IMR-90 (cell line): ENCODE measurements at regions not wholly inside any gene's neighbourhood (a gene's known extent, or its start where the extent isn't known, plus 50 kb on each side); places are given as distances from the start of the nearest gene placed in this dataset.

Experiments
- ATAC-seq: fragments of 200-7000 bp; cut with Tn5 transposase; 2 replicates; pipeline ENCODE4 v1.9.1; 2020; ENCODE audit warnings: low read depth, mild to moderate bottlenecking, moderate library complexity
- BruUV-seq: library from RNA; stranded (reverse); fragments of 400-500 nt; replicated peaks from 2 replicates; lab custom pipeline; 2021; lab: Mats Ljungman, UMichigan
- CTCF ChIA-PET: fragments of 300-600 bp; formaldehyde crosslinking; extraction: SDS; loops from one replicate; lab custom pipeline; 2021; ENCODE audit warnings: antibody characterized with exemption; lab: Yijun Ruan, JAX
- POLR2A ChIA-PET: fragments of 300-600 bp; sonication (Branson Sonifier 250); formaldehyde crosslinking; loops from one replicate; lab custom pipeline; 2022; ENCODE audit warnings: antibody characterized with exemption; ENCODE audit not compliant: unreplicated experiment; lab: Charles Lee
- DNase-seq: peaks from one replicate; pipeline ENCODE4 v3.0.0; 2013
- H2AFZ ChIP-seq: replicated peaks from 2 replicates; pipeline ENCODE3; 2013; ENCODE audit warnings: low read length, mild to moderate bottlenecking; ENCODE audit not compliant: poor library complexity
- H2AK5ac ChIP-seq: 2 replicates; pipeline ENCODE4 v1.6.1; 2013; ENCODE audit warnings: low read depth, low read length, inconsistent platforms
- H2AK9ac ChIP-seq: replicated peaks from 2 replicates; pipeline ENCODE3; 2013; ENCODE audit warnings: mild to moderate bottlenecking, low read depth, low read length, moderate library complexity; ENCODE audit not compliant: poor library complexity
- H2BK120ac ChIP-seq: 2 replicates; pipeline ENCODE4 v1.6.1; 2013; ENCODE audit warnings: low read depth, low read length, inconsistent platforms
- H2BK15ac ChIP-seq: 3 replicates; pipeline ENCODE4 v1.6.1; 2013; ENCODE audit warnings: low read depth, low read length, inconsistent platforms
- H2BK20ac ChIP-seq: 2 replicates; pipeline ENCODE4 v1.6.1; 2013; ENCODE audit warnings: low read depth, mild to moderate bottlenecking, inconsistent platforms, low read length, moderate library complexity
- H2BK5ac ChIP-seq: 2 replicates; pipeline ENCODE4 v1.6.1; 2013; ENCODE audit warnings: mild to moderate bottlenecking, low read depth, low read length, inconsistent platforms; ENCODE audit not compliant: poor library complexity, severe bottlenecking
- H3K14ac ChIP-seq: replicated peaks from 2 replicates; pipeline ENCODE4 v1.6.1; 2013; ENCODE audit warnings: low read depth, low read length, inconsistent platforms
- H3K18ac ChIP-seq: 2 replicates; pipeline ENCODE4 v1.6.1; 2013; ENCODE audit warnings: low read depth, low read length, control low read depth
- H3K23ac ChIP-seq: 2 replicates; pipeline ENCODE4 v1.6.1; 2013; ENCODE audit warnings: low read depth, low read length, inconsistent platforms
- H3K27ac ChIP-seq: 2 replicates; pipeline ENCODE4 v1.5.1; 2013; ENCODE audit warnings: mild to moderate bottlenecking, control low read depth, low read length; ENCODE audit not compliant: insufficient read depth
- H3K27me3 ChIP-seq: 2 replicates; pipeline ENCODE4 v1.6.1; 2013; ENCODE audit warnings: low read length; ENCODE audit not compliant: control insufficient read depth, insufficient read depth
- H3K36me3 ChIP-seq: 2 replicates; pipeline ENCODE4 v1.6.1; 2013; ENCODE audit warnings: low read length, mixed read lengths; ENCODE audit not compliant: control insufficient read depth, insufficient read depth
- H3K4ac ChIP-seq: 2 replicates; pipeline ENCODE4 v1.6.1; 2013; ENCODE audit warnings: low read depth, low read length, inconsistent platforms
- H3K4me1 ChIP-seq: 2 replicates; pipeline ENCODE4 v1.6.1; 2013; ENCODE audit warnings: low read length, mixed read lengths; ENCODE audit not compliant: control insufficient read depth, insufficient read depth
- H3K4me2 ChIP-seq: 2 replicates; pipeline ENCODE4 v1.6.1; 2013; ENCODE audit warnings: low read depth, mild to moderate bottlenecking, control low read depth, low read length, moderate library complexity
- H3K4me3 ChIP-seq: 2 replicates; pipeline ENCODE4 v1.5.1; 2013; ENCODE audit warnings: low read depth, mild to moderate bottlenecking, control low read depth, low read length, moderate library complexity; ENCODE audit not compliant: insufficient read depth
- H3K56ac ChIP-seq: 2 replicates; pipeline ENCODE4 v1.6.1; 2013; ENCODE audit warnings: low read length, inconsistent platforms; ENCODE audit not compliant: insufficient read depth; ENCODE audit errors: extremely low read depth
- H3K79me1 ChIP-seq, 2 experiments: 2 replicates each; pipeline ENCODE4 v1.6.1; 2013; ENCODE audit warnings: low read length in 2 of 2, inconsistent platforms in 1 of 2, low read depth in 1 of 2
- H3K9ac ChIP-seq: 2 replicates; pipeline ENCODE4 v1.6.1; 2013; ENCODE audit warnings: low read depth, low read length, control low read depth
- H3K9me1 ChIP-seq: 2 replicates; pipeline ENCODE4 v1.6.1; 2013; ENCODE audit warnings: low read length, inconsistent platforms; ENCODE audit not compliant: insufficient read depth
- H3K9me3 ChIP-seq: 2 replicates; pipeline ENCODE4 v1.6.1; 2013; ENCODE audit warnings: low read length; ENCODE audit not compliant: control insufficient read depth, insufficient read depth
- H4K20me1 ChIP-seq: 2 replicates; pipeline ENCODE4 v1.6.1; 2013; ENCODE audit warnings: low read length, inconsistent platforms; ENCODE audit not compliant: insufficient read depth
- H4K5ac ChIP-seq: 2 replicates; pipeline ENCODE4 v1.6.1; 2013; ENCODE audit warnings: mild to moderate bottlenecking, low read depth, low read length, control low read depth
- H4K8ac ChIP-seq, 2 experiments: 2 replicates each; pipeline ENCODE4 v1.6.1; 2013; ENCODE audit warnings: low read depth in 2 of 2, low read length in 2 of 2, control low read depth in 1 of 2, inconsistent platforms in 1 of 2
- H4K91ac ChIP-seq: 2 replicates; pipeline ENCODE4 v1.6.1; 2013; ENCODE audit warnings: low read depth, low read length, inconsistent platforms; ENCODE audit not compliant: insufficient read depth
- BHLHE40 ChIP-seq: fragments of 150-350 bp; IDR thresholded peaks from 2 replicates; pipeline ENCODE4 v1.6.1; 2016; ENCODE audit warnings: mild to moderate bottlenecking, low read depth, low read length
- CHD1 ChIP-seq: IDR thresholded peaks from 2 replicates; pipeline ENCODE4 v1.6.1; 2012; ENCODE audit warnings: low read depth, low read length, improper control_type of control experiment
- MAFK ChIP-seq: IDR thresholded peaks from 2 replicates; pipeline ENCODE4 v1.6.1; 2012; ENCODE audit warnings: low read depth, low read length, improper control_type of control experiment
- MXI1 ChIP-seq: IDR thresholded peaks from 2 replicates; pipeline ENCODE4 v1.6.1; 2012; ENCODE audit warnings: low read depth, mild to moderate bottlenecking, low read length, moderate library complexity, borderline replicate concordance
- NFE2L2 ChIP-seq: fragments of 150-350 bp; IDR thresholded peaks from 2 replicates; pipeline ENCODE4 v1.6.1; 2016; ENCODE audit warnings: low read depth, mild to moderate bottlenecking, low read length
- RAD21 ChIP-seq: IDR thresholded peaks from 2 replicates; pipeline ENCODE4 v1.6.1; 2012; ENCODE audit warnings: low read length, improper control_type of control experiment
- RCOR1 ChIP-seq: IDR thresholded peaks from 2 replicates; pipeline ENCODE4 v1.6.1; 2012; ENCODE audit warnings: mild to moderate bottlenecking, low read length, improper control_type of control experiment; ENCODE audit not compliant: insufficient replicate concordance
- SMC3 ChIP-seq: fragments of 150-350 bp; IDR thresholded peaks from 2 replicates; pipeline ENCODE4 v1.6.1; 2016; ENCODE audit warnings: low read depth, mild to moderate bottlenecking, antibody characterized with exemption, low read length, moderate library complexity
- WGBS, 2 experiments: methylation state at CpG; one replicate each; pipeline versions ENCODE4 v1.1.5 to v1.1.7; 2013; ENCODE audit warnings: missing lambda C conversion rate in 2 of 2; ENCODE audit not compliant: insufficient read length in 1 of 2; ENCODE audit errors: extremely low coverage in 2 of 2; 5-methylcytosine and 5-hydroxymethylcytosine counted together
- dilution Hi-C: fragments of 300-500 bp; cut with HindIII; formaldehyde crosslinking; loops from one replicate; pipeline ENCODE4 v1.14.3; 2018; ENCODE audit warnings: low sequenced_read_pairs; ENCODE audit not compliant: unreplicated experiment
- in situ Hi-C: fragments of 300-500 bp; cut with MboI; formaldehyde crosslinking; loops from 3 replicates; pipeline ENCODE4 v1.14.3; 2019; ENCODE audit warnings: low sequenced_read_pairs, inconsistent platforms, mixed read lengths
- intact Hi-C: fragments of 100-400 bp; cut with micrococcal nuclease; formaldehyde crosslinking; loops from 2 replicates; pipeline ENCODE4 v1.10.0; 2022
- TF ChIP-seq, protein P1 (sequence below): fragments of 150-350 bp; IDR thresholded peaks from 2 replicates; pipeline ENCODE4 v1.6.1; 2016; ENCODE audit warnings: low read depth, mild to moderate bottlenecking, low read length, moderate library complexity, borderline replicate concordance

DNA sequence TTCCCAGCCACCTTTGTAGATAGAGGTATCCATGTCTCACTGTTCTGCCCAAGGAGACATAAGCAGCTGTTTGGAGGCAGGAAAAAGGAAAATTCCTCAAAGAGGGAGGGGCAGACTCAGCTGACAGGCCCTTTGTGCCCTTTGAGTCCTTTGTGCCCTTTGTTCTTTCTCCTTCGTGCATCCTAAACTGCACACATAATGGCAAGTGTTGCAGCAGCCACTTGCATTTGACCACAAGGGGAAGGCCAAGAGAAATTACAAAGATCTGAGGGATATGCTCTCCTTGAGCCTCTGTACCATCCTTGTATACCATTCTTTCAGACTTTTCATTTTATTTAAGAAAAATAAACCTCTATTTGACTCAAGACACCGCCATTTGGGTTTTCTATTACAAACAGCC lies 71.8 kb upstream of the PKN2 start:
- Histone ChIP-seq H3K4ac (no peak overlapping the region), H4K20me1 (no peaks in the 10 kb centered on the region), H2AK9ac (no peak overlapping the region), H3K4me3 (no peak overlapping the region), H2AFZ (peak overlapping the region; percentile 19), H2BK20ac (no peak overlapping the region), H3K56ac (no peak overlapping the region), H3K36me3 (no peaks in the 10 kb centered on the region), H3K79me1 (no peaks in the 10 kb centered on the region), H3K27ac (no peak overlapping the region), H4K5ac (no peak overlapping the region), H2BK120ac (no peak overlapping the region), H3K4me1 (no peaks in the 10 kb centered on the region), H3K23ac (no peak overlapping the region), H3K9ac (no peak overlapping the region), H3K9me3 (no peaks in the 10 kb centered on the region), H3K14ac (no peak overlapping the region), H4K91ac (no peak overlapping the region), H3K9me1 (no peaks in the 10 kb centered on the region), H2BK15ac (no peak overlapping the region), H2BK5ac (no peak overlapping the region), H3K18ac (no peak overlapping the region), H3K27me3 (no peaks in the 10 kb centered on the region), H2AK5ac (no peak overlapping the region), H3K4me2 (no peak overlapping the region), H4K8ac (no peak overlapping the region)
- WGBS, 2 experiments: no CpG with 5 or more reads among the region's 2 CpGs
- DNase-seq (no peak), ATAC-seq (no peak)
- intact Hi-C loops: no loop called here
- no TSS peak for BruUV-seq
- dilution Hi-C loops: no loop called here
- POLR2A ChIA-PET: no interaction called here
- TF ChIP-seq MAFK (no peak), BHLHE40 (no peak), NFE2L2 (no peak), CHD1 (no peak), SMC3 (no peak), RAD21 (no peak), RCOR1 (no peak), MXI1 (no peak)
- TF ChIP-seq, protein P1, sequence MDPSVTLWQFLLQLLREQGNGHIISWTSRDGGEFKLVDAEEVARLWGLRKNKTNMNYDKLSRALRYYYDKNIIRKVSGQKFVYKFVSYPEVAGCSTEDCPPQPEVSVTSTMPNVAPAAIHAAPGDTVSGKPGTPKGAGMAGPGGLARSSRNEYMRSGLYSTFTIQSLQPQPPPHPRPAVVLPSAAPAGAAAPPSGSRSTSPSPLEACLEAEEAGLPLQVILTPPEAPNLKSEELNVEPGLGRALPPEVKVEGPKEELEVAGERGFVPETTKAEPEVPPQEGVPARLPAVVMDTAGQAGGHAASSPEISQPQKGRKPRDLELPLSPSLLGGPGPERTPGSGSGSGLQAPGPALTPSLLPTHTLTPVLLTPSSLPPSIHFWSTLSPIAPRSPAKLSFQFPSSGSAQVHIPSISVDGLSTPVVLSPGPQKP: no peak
- in situ Hi-C loops: no loop called here
- CTCF ChIA-PET: no interaction called here
